ENCODE measurements at regions not wholly inside any gene's neighbourhood (a gene's known extent, or its start where the extent isn't known, plus 50 kb on each side); places are given as distances from the start of the nearest gene placed in this dataset.

DNA sequence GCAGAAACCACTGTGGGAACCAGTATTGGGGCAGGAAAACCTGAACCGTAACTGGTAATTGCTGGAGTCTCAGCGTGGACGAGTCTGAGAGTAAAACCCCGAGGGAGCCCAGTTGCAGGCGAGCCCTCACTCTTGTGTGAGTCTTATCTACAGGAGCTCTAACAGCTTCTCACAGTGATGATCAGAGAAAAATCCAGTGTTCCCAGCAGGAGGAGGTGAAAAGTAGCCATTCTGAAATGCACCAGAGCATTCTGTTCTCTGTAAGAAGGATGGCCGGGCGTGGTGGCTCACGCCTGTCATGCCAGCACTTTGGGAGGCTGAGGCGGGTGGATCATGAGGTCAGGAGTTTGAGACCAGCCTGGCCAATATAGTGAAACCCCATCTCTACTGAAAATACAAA lies 161.2 kb downstream of the COPRS start:
- DNase-seq (ENCODE audit: low spot score), result no peak
- TF ChIP-seq, protein P1, sequence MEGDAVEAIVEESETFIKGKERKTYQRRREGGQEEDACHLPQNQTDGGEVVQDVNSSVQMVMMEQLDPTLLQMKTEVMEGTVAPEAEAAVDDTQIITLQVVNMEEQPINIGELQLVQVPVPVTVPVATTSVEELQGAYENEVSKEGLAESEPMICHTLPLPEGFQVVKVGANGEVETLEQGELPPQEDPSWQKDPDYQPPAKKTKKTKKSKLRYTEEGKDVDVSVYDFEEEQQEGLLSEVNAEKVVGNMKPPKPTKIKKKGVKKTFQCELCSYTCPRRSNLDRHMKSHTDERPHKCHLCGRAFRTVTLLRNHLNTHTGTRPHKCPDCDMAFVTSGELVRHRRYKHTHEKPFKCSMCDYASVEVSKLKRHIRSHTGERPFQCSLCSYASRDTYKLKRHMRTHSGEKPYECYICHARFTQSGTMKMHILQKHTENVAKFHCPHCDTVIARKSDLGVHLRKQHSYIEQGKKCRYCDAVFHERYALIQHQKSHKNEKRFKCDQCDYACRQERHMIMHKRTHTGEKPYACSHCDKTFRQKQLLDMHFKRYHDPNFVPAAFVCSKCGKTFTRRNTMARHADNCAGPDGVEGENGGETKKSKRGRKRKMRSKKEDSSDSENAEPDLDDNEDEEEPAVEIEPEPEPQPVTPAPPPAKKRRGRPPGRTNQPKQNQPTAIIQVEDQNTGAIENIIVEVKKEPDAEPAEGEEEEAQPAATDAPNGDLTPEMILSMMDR (IDR thresholded peaks at IDR 0.05; ENCODE audit: borderline replicate concordance, control extremely low read depth, extremely low read depth, insufficient read depth, missing control alignments), result no peak
- in situ Hi-C loops (cut with MboI; ENCODE audit: low sequenced_read_pairs, unreplicated experiment), result no loop called here

DNA sequence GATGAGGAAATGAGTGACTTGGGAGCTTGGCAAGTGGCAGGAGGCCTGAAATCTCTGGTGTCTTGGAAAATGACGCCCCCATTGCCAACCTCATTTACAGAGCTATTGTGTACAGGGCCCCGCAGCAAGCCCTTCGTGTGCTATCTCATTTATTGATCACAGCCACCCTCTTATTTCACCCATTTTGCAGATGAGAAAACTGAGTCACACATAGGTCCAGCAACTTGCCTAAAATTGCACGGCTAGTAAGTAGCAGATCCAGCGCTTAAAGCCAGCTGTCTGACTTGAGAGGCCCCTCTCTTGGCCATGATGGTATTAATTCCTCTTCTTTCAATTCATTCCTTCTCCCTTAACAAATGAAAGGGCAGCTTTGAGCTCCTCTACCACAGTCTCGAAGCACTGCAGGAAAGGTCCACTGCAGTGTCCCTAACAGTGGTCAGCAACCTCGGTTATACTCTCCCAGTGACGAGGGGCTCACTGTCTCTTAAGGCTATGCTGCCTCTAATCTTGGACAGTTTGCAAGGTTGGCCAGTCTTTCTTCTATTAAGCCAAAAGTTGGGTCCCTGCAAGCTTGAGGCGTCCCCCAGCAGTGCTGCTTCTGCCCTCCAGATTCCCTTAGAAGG lies 162.2 kb downstream of the COPRS start:
- in situ Hi-C loops (cut with MboI; ENCODE audit: low sequenced_read_pairs, unreplicated experiment), result no loop called here
- TF ChIP-seq, protein P1 (IDR thresholded peaks at IDR 0.05; ENCODE audit: borderline replicate concordance, control extremely low read depth, extremely low read depth, insufficient read depth, missing control alignments), result no peak

DNA sequence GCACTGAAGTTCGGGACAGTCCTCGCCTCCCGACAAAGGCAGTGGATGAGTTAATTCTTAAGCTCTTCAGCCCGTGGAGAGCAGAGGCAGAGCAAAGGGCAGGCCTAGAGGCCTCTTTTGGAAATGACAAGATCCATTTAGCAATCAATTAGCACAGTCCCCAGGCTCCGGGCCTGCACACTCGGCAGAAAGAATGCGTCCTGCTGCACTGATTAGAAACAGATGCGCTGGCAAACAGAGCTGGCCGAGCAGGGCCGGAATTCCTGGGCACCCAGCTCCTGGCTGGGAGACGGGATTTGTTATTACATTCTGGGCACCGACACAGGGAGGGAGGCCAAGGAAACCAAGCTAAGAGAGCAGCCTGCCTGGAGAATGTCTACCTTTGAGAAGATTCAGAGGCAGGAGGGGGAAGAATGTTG lies 162.9 kb downstream of the COPRS start:
- in situ Hi-C loops (cut with MboI; ENCODE audit: low sequenced_read_pairs, unreplicated experiment), result no loop called here
- DNase-seq (ENCODE audit: low spot score), result no peak
- TF ChIP-seq, protein P1 (IDR thresholded peaks at IDR 0.05; ENCODE audit: borderline replicate concordance, control extremely low read depth, extremely low read depth, insufficient read depth, missing control alignments), result no peak

More for the DNA sequence above, 162.2 kb downstream of the COPRS start:
- no peak for DNase-seq (ENCODE audit: low spot score)

DNA sequence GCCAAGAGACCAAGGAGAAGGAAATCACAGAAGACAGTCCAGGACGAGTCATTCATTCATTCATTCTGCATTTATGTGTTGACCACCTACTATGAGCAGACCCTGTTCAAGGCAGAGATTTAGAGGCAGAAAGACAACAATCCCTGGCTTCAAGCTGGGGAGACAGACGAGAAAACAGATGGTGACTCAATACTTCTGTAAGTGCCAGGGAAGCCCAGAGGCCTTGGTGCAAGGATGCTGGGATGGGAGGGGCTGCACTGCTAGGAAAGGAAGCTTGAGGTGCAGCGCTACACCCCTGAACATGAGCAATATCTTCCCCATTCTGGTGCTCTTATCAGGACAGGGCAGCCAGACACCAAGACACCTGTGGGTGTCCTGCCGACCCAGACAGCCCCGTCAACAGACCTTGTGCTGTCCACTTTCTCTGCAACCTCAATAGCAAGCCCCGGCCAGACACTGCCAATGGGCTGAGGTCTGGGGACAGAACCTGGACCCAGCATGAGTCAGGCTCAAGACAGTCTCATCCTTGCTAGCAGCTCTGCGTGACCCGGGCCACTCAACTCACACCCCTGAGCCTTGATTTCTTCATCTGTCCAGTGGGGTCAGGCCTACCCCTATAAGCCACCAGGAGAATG lies 163.5 kb downstream of the COPRS start:
- DNase-seq (ENCODE audit: low spot score), result no peak
- TF ChIP-seq, protein P1 (IDR thresholded peaks at IDR 0.05; ENCODE audit: borderline replicate concordance, control extremely low read depth, extremely low read depth, insufficient read depth, missing control alignments), result no peak
- in situ Hi-C loops (cut with MboI; ENCODE audit: low sequenced_read_pairs, unreplicated experiment), result no loop called here

DNA sequence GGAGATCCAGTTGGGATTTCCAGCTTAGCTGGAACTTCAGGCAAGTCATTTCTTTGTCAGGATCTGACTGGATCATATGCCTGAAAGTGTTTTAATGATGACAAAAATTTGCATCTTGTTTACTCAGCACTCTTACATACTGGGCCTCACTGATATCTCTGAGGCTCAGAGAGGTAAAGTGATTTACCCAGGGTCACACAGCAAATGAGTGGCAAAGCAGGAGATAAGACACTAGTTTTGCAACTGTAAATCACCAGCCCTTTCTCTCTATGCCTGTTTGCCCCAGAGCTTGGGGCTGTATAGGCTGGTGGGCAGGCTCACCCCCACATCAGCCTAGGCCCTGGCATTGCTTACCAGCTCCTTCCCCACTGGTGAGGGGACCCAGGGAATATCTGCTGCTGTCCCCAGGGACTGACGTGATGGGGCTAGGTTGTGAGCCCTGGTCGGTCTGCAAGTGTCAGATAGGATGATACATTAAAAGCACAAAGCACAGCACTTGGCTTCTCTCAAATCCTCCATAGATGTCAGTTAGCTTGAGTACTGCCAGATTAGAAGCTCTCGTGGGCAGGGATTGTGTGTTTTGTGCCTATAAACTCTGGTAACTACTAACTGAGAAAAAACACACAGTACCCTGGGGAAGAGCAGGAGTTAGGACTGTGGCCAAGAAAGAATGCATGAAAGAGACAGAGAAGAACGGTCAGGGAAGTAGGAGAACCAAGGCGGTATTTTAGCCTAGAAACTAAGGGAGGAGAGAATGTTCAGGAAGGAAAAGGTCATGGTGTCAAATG lies 165.4 kb downstream of the COPRS start:
- TF ChIP-seq, protein P1 (IDR thresholded peaks at IDR 0.05; ENCODE audit: borderline replicate concordance, control extremely low read depth, extremely low read depth, insufficient read depth, missing control alignments), result no peak
- in situ Hi-C loops (cut with MboI; ENCODE audit: low sequenced_read_pairs, unreplicated experiment), result no loop called here
- no peak for DNase-seq (ENCODE audit: low spot score)

DNA sequence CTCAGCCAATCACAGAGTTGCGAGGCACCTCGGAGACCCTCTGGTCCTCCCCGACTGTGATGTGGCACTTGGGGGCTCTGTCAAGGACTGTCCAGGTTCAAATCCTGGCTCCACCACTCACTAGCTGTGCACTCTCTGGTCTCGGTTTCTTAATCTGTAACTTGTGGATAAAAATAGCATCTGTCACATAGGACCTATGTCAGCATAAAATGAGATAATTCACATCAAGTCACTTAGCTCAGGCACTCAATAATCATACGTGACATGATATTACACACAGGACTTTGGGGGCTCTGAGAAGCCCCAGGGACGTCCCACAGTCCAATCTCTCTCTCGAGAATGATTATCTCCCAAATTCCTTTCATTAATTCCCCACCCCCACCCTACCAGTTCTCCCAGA lies 166.4 kb downstream of the COPRS start:
- in situ Hi-C loops (cut with MboI; ENCODE audit: low sequenced_read_pairs, unreplicated experiment), result no loop called here
- no peak for DNase-seq (ENCODE audit: low spot score)
- TF ChIP-seq, protein P1 (IDR thresholded peaks at IDR 0.05; ENCODE audit: borderline replicate concordance, control extremely low read depth, extremely low read depth, insufficient read depth, missing control alignments), result no peak
